HepG2 (cell line): ENCODE measurements at regions not wholly inside any gene's neighbourhood (a gene's known extent, or its start where the extent isn't known, plus 50 kb on each side); places are given as distances from the start of the nearest gene placed in this dataset.

Experiments used
- ATAC-seq: fragments of 200-7000 bp; cut with Tn5 transposase; 3 replicates; pipeline ENCODE4 v1.9.1; 2020; ENCODE audit warnings: mild to moderate bottlenecking, moderate library complexity
- BruUV-seq: library from RNA; stranded (reverse); fragments of 400-500 nt; replicated peaks from 2 replicates; lab custom pipeline; 2021; lab: Mats Ljungman, UMichigan
- CTCF ChIA-PET: fragments of 300-600 bp; formaldehyde crosslinking; extraction: SDS; loops from one replicate; lab custom pipeline; 2021; ENCODE audit warnings: low total read pairs, inconsistent platforms, low intra/inter-chr PET ratio; lab: Yijun Ruan, JAX
- POLR2A ChIA-PET: fragments of 350-600 bp; sonication (Branson Sonifier 250); formaldehyde crosslinking; loops from one replicate; lab custom pipeline; 2020; ENCODE audit warnings: antibody characterized with exemption, inconsistent platforms; lab: Yijun Ruan, JAX
- DNase-seq: peaks from one replicate; pipeline ENCODE4 v3.0.0-alpha.2; 2015; ENCODE audit warnings: low spot score
- FAIRE-seq: peaks from 3 replicates; lab custom pipeline; 2011; peaks lifted over from hg19 to GRCh38; lab: Jason Lieb, UNC
- H2AFZ ChIP-seq: one replicate; pipeline ENCODE4 v1.6.1; 2011; ENCODE audit warnings: low read length, inconsistent platforms
- H3K27ac ChIP-seq: fragments of 300-600 bp; 3 replicates; pipeline ENCODE4 v1.8.0; 2011; ENCODE audit warnings: mixed run types, mild to moderate bottlenecking, mixed read lengths, low read length, inconsistent platforms; ENCODE audit not compliant: insufficient read depth; ENCODE audit errors: extremely low read length
- H3K27me3 ChIP-seq, 2 experiments: fragments of 200-600 bp in 1 of 2; 2 replicates in 1 of 2; 3 replicates in 1 of 2; pipeline versions ENCODE4 v1.6.0 to v1.8.0; 2011; ENCODE audit warnings: low read length in 2 of 2, mild to moderate bottlenecking in 2 of 2, moderate library complexity in 2 of 2, inconsistent platforms in 1 of 2; ENCODE audit not compliant: insufficient read depth in 2 of 2, control insufficient read depth in 1 of 2
- H3K36me3 ChIP-seq, 2 experiments: fragments of 200-600 bp in 1 of 2; replicated peaks in 1 of 2; 2 replicates in 1 of 2; 3 replicates in 1 of 2; pipeline versions ENCODE4 v1.5.1 to v1.8.0; 2011; ENCODE audit warnings: low read length in 2 of 2, inconsistent platforms in 1 of 2; ENCODE audit not compliant: insufficient read depth in 2 of 2, control insufficient read depth in 1 of 2
- H3K4me1 ChIP-seq: 2 replicates; pipeline ENCODE4 v1.5.1; 2012; ENCODE audit warnings: low read length, inconsistent platforms; ENCODE audit not compliant: insufficient read depth
- H3K4me2 ChIP-seq: 2 replicates; pipeline ENCODE4 v1.6.0; 2011; ENCODE audit warnings: low read depth, low read length, inconsistent platforms
- H3K4me3 ChIP-seq, 3 experiments: fragments of 200-600 bp in 1 of 3; sonication (generic), shearing (Covaris generic) in 1 of 3; replicated peaks in 1 of 3; 2 replicates each; pipeline ENCODE4 v1.5.1; 2011 to 2016; ENCODE audit warnings: low read length in 3 of 3, inconsistent platforms in 2 of 3, low read depth in 2 of 3, mild to moderate bottlenecking in 2 of 3, control low read depth in 1 of 3, mixed read lengths in 1 of 3; ENCODE audit not compliant: insufficient read depth in 1 of 3
- H3K79me2 ChIP-seq: one replicate; pipeline ENCODE4 v1.6.1; 2011; ENCODE audit warnings: low read length, inconsistent platforms; ENCODE audit not compliant: insufficient read depth
- H3K9ac ChIP-seq: 2 replicates; pipeline ENCODE4 v1.6.0; 2011; ENCODE audit warnings: mild to moderate bottlenecking, low read depth, low read length, inconsistent platforms; ENCODE audit not compliant: insufficient read depth
- H3K9me3 ChIP-seq: 2 replicates; pipeline ENCODE4 v1.5.1; 2012; ENCODE audit warnings: mild to moderate bottlenecking, low read length
- H4K20me1 ChIP-seq: 2 replicates; pipeline ENCODE4 v1.6.0; 2011; ENCODE audit warnings: inconsistent platforms, mild to moderate bottlenecking, low read length, moderate library complexity; ENCODE audit not compliant: insufficient read depth
- DNMT1 ChIP-seq: sonication (generic); formaldehyde crosslinking; IDR thresholded peaks from 2 replicates; pipeline ENCODE4 v1.5.1; 2020; ENCODE audit warnings: mild to moderate bottlenecking, missing genetic modification reagents
- GATA4 ChIP-seq: sonication (generic); IDR thresholded peaks from 2 replicates; pipeline ENCODE4 v1.6.1; 2016; ENCODE audit warnings: antibody characterized with exemption, low read depth, borderline replicate concordance
- HMGA1 ChIP-seq: sonication (generic); formaldehyde crosslinking; conservative IDR thresholded peaks from 2 replicates; pipeline ENCODE4 v1.4.0; 2020; ENCODE audit warnings: missing genetic modification reagents
- KDM5A ChIP-seq: fragments of 200-600 bp; sonication (generic); IDR thresholded peaks from 2 replicates; pipeline ENCODE4 v1.7.0; 2018; ENCODE audit warnings: antibody characterized with exemption, mild to moderate bottlenecking, low read length, borderline replicate concordance
- MTA1 ChIP-seq: sonication (generic); formaldehyde crosslinking; IDR thresholded peaks from 2 replicates; pipeline ENCODE4 v1.4.0; 2020; ENCODE audit warnings: missing genetic modification reagents, mild to moderate bottlenecking, borderline replicate concordance
- SAP130 ChIP-seq: IDR thresholded peaks from 2 replicates; pipeline ENCODE4 v1.6.1; 2016; ENCODE audit warnings: low read depth
- SKI ChIP-seq: fragments of 450-650 bp; IDR thresholded peaks from one replicate; pipeline ENCODE4 v1.6.1; 2018; ENCODE audit warnings: mild to moderate bottlenecking; ENCODE audit not compliant: partially characterized antibody
- SMARCE1 ChIP-seq: fragments of 450-650 bp; IDR thresholded peaks from 2 replicates; pipeline ENCODE4 v1.6.1; 2017; ENCODE audit warnings: borderline replicate concordance
- SP1 ChIP-seq, 2 experiments: fragments of 450-650 bp in 1 of 2; sonication (generic) in 1 of 2; formaldehyde crosslinking in 1 of 2; IDR thresholded peaks; 2 replicates each; pipeline versions ENCODE4 v1.4.0 to v1.6.1; 2016 to 2020; ENCODE audit warnings: missing genetic modification reagents in 1 of 2
- SRSF1 ChIP-seq: fragments of 200-400 bp; formaldehyde crosslinking; optimal IDR thresholded peaks from 2 replicates; pipeline ENCODE3; 2017; ENCODE audit warnings: mild to moderate bottlenecking, low read depth, low read length, moderate library complexity
- ZBTB49 ChIP-seq: sonication (generic); formaldehyde crosslinking; IDR thresholded peaks from 2 replicates; pipeline ENCODE4 v1.4.0; 2020; ENCODE audit warnings: missing genetic modification reagents, borderline replicate concordance
- ZNF251 ChIP-seq: sonication (generic); formaldehyde crosslinking; IDR thresholded peaks from 2 replicates; pipeline ENCODE4 v1.9.0; 2021; ENCODE audit warnings: mild to moderate bottlenecking, missing genetic modification reagents
- ZNF564 ChIP-seq: sonication (generic); formaldehyde crosslinking; IDR thresholded peaks from 2 replicates; pipeline ENCODE4 v1.8.1; 2023; ENCODE audit warnings: mild to moderate bottlenecking, missing genetic modification reagents
- ZNF776 ChIP-seq: sonication (generic); formaldehyde crosslinking; IDR thresholded peaks from 2 replicates; pipeline ENCODE4 v1.4.0; 2020; ENCODE audit warnings: mild to moderate bottlenecking, missing genetic modification reagents
- WGBS: methylation state at CpG from one replicate; pipeline ENCODE4 v1.1.6; 2017; ENCODE audit warnings: low lambda C conversion rate; 5-methylcytosine and 5-hydroxymethylcytosine counted together
- in situ Hi-C: cut with HindIII; loops from 2 replicates; pipeline ENCODE4 v1.10.0; 2017; ENCODE audit warnings: low pct_unique_long_range_greater_than_20kb; ENCODE audit not compliant: extremely low pct_ligation_motif_present
- intact Hi-C: fragments of 100-400 bp; cut with micrococcal nuclease; formaldehyde crosslinking; loops from one replicate; pipeline ENCODE4 v1.10.0; 2022; ENCODE audit not compliant: unreplicated experiment
- TF ChIP-seq, protein P1 (sequence below): IDR thresholded peaks from 2 replicates; pipeline ENCODE4 v1.6.1; 2016
- TF ChIP-seq, protein P2 (sequence below): sonication (generic); formaldehyde crosslinking; conservative IDR thresholded peaks from 2 replicates; pipeline ENCODE4 v1.5.0; 2020; ENCODE audit warnings: missing genetic modification reagents

DNA sequence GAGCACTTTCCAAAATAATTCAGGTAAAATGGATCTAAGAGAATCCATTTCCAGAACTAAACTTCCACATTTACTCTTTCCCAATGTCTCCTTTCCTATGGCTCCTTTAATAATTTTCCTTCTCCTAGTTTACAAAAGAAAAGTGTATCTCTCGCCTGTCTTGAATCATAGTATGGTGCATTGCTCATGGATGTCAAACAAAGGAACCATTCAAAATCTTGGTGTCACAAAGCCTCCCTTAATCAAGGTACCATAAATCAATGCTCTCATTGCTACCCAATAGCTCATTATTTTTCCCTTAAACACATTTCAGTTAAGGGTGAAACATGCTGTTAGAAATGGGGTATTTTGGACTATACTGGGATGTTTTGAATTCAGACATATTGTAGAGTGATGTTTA is 57.6 kb upstream of the KCNMA1 start:
- H4K20me1 ChIP-seq = no peaks in the 10 kb centered on the region
- H2AFZ ChIP-seq = no peak overlapping the region
- no peak overlapping the region for H3K9ac ChIP-seq
- POLR2A ChIA-PET = no interaction called here
- H3K27ac ChIP-seq = no peak overlapping the region
- no peaks in the 10 kb centered on the region for H3K36me3 ChIP-seq
- FAIRE-seq (no peak), DNase-seq (no peak), ATAC-seq (no peak)
- in situ Hi-C loops = no loop called here
- BruUV-seq = no TSS peak
- no peaks in the 10 kb centered on the region for H3K9me3 ChIP-seq
- CTCF ChIA-PET = no interaction called here
- no peak overlapping the region for H3K4me3 ChIP-seq
- TF ChIP-seq KDM5A (no peak), ZNF564 (no peak), HMGA1 (CRISPR knock-in tag) (no peak), SKI (no peak), SRSF1 (no peak), MTA1 (CRISPR knock-in tag) (no peak), ZNF251 (no peak), SAP130 (CRISPR knock-in tag) (no peak)
- TF ChIP-seq, protein P1, sequence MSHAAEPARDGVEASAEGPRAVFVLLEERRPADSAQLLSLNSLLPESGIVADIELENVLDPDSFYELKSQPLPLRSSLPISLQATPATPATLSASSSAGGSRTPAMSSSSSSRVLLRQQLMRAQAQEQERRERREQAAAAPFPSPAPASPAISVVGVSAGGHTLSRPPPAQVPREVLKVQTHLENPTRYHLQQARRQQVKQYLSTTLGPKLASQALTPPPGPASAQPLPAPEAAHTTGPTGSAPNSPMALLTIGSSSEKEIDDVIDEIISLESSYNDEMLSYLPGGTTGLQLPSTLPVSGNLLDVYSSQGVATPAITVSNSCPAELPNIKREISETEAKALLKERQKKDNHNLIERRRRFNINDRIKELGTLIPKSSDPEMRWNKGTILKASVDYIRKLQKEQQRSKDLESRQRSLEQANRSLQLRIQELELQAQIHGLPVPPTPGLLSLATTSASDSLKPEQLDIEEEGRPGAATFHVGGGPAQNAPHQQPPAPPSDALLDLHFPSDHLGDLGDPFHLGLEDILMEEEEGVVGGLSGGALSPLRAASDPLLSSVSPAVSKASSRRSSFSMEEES (CRISPR knock-in tag) = no peak
- 0 out of 5 replicates have a peak, but pooled peaks cover 0 to 7% of the 10 kb centered on the region in 2 experiments for H3K27me3 ChIP-seq
- WGBS = 0% methylated on average over 1 of the region's 1 CpG
- no peaks in the 10 kb centered on the region for H3K4me1 ChIP-seq
- H3K4me2 ChIP-seq = no peak overlapping the region
- intact Hi-C loops = no loop called here
- no peaks in the 10 kb centered on the region for H3K79me2 ChIP-seq

- Histone ChIP-seq H3K79me2 (no peaks in the 10 kb centered on the region), H3K9ac (no peak overlapping the region), H3K4me2 (no peak overlapping the region), H3K27me3 (0 out of 5 replicates have a peak, but pooled peaks cover 0 to 10% of the 10 kb centered on the region in 2 experiments), H3K27ac (no peak overlapping the region), H4K20me1 (no peaks in the 10 kb centered on the region), H3K4me1 (no peaks in the 10 kb centered on the region), H3K9me3 (no peaks in the 10 kb centered on the region), H3K4me3 (no peak overlapping the region), H3K36me3 (no peaks in the 10 kb centered on the region), H2AFZ (no peak overlapping the region)
- intact Hi-C loops = no loop called here
- ChIA-PET CTCF (no interaction called here), POLR2A (no interaction called here)
- no peak for DNase-seq
- WGBS = no CpG with 5 or more reads among the region's 3 CpGs
- no TSS peak for BruUV-seq
- in situ Hi-C loops = no loop called here
- FAIRE-seq = no peak
- ATAC-seq = no peak
- TF ChIP-seq SMARCE1 (no peak), DNMT1 (no peak), SP1 (IDR thresholded peaks at IDR 0.05) (no peak), SP1 (CRISPR knock-in tag; IDR thresholded peaks at IDR 0.05) (no peak), GATA4 (no peak), ZBTB49 (CRISPR knock-in tag) (no peak), ZNF776 (CRISPR knock-in tag) (no peak)
- TF ChIP-seq, protein P2, sequence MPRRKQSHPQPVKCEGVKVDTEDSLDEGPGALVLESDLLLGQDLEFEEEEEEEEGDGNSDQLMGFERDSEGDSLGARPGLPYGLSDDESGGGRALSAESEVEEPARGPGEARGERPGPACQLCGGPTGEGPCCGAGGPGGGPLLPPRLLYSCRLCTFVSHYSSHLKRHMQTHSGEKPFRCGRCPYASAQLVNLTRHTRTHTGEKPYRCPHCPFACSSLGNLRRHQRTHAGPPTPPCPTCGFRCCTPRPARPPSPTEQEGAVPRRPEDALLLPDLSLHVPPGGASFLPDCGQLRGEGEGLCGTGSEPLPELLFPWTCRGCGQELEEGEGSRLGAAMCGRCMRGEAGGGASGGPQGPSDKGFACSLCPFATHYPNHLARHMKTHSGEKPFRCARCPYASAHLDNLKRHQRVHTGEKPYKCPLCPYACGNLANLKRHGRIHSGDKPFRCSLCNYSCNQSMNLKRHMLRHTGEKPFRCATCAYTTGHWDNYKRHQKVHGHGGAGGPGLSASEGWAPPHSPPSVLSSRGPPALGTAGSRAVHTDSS (CRISPR knock-in tag) = no peak
These were observed 55.2 kb upstream of the KCNMA1 start for GRCh38 chr10:77692782-77693181.
